GM21529 (cell line): ENCODE measurements at regions not wholly inside any gene's neighbourhood (a gene's known extent, or its start where the extent isn't known, plus 50 kb on each side); places are given as distances from the start of the nearest gene placed in this dataset.

ENCODE experiments used
- ATAC-seq: cut with Tn5 transposase; IDR thresholded peaks from one replicate; pipeline ENCODE4 v1.9.1; 2021; ENCODE audit not compliant: unreplicated experiment

DNA sequence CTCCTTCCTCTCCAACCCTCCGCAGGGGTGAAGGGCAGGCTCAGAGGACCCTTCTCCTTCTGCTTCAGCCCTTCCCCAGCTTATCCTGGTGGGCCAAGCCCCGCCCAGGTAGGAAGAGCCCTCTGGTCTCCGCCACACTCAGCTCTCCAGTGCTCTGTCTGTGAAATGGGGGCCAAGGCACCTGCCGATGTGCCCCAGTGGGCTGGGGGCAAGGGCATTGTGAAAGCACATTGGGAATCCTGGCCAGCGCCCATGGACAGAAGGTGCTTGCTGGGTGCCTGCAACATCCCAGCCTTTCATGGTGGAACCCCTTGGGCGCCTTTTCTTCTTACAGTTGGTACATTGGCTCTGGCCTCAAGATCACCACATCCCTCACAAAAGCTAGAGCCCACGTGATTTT, 150.8 kb downstream of the INHBB start:
- ATAC-seq: no peak

GRCh38 chr2:120497261-120497977, 151.5 kb downstream of the INHBB start:
- ATAC-seq: no peak

GRCh38 chr2:120498121-120498520, 152.2 kb downstream of the INHBB start:
- no peak for ATAC-seq

- no peak for ATAC-seq
Observed at GRCh38 chr2:120498576-120499394, 152.8 kb downstream of the INHBB start.

GRCh38 chr2:120499784-120500495, 154.0 kb downstream of the INHBB start:
- ATAC-seq: no peak

- ATAC-seq: no peak
Observed at GRCh38 chr2:120501591-120501990, 155.7 kb downstream of the INHBB start.

DNA sequence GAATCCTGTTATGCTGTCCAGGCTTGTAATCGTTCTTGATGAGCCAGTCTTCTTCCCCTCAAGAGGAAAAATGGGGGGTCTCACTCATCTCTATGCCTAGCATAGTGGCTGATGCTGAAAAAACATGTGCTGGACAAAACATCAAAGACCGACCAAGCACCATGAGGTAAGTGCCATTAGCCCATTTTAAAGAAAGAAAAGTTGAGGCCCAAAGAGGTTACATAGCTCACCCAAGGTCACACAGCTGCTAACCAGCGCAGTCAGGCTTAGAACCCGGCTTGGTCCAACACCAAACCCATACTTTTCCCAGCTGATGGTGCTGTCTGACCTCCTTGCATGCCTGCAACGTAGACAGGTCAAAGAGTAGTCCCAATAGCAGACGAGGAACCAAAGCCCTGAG, 156.4 kb downstream of the INHBB start:
- ATAC-seq: no peak

- no peak for ATAC-seq
Observed at GRCh38 chr2:120502761-120503160, 156.8 kb downstream of the INHBB start.

DNA sequence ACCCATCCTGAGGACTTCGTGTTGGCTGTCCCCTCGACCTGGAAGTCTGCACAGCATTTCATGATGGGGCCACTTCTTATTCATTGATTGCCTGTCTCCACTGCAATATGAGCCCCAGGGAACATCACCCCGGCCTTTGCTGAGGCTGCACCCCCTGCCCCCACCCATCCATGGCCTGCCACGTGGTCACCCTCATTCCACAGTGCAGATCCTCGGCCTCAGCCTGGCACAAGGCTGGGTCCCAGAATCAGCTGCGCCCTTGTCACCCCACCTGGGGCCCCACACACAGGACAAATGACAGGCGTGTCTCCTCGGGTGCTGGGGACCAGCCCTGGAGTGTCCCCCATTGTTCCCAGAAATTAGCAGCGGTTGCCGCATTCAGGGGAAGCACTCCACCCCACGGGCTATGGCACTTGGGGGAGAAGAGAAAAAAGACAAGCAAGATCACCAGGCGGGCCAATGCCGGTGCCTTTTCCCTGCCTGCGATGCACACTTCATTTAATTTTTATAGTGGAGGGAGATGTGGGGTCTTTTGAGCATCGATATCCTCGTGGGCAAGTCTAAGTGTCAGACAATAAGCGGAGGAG, 157.4 kb downstream of the INHBB start:
- no peak for ATAC-seq

DNA sequence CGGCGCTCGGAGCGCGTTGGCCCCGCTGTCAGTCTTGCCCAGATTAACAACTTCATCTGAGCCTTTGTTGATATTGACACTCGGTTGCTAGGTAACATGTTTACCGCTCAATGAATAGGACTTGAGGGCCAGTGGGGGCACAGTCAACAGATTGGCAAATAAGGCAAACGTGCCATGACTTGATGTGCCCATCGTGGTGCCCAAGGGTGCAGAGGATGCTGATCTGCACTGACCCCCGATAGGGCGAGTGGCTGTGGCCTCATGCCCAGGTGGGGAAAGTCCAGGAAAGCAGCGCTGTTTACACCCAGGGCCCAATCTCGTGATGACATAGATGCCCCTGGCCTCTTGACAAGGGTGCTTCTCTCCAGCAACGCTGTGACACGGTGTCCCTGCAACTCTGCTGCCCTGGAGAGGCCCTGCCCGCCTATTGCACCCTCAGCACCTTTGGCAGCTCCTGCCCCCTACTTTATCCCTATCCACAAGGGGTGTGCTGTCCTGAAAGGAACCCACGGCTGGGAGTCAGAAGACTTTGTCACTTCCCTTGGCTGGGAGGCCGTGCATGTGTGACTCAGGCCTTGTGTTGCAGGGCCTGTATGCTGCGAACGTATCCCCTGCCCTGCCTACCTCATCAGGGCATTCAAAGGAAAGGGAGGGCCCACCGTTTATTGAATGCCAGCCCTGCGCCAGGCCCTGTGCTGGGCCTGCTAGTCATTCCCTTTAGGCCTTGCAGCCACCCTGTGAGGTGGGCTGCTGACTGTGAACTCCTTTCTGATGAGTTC, 158.0 kb downstream of the INHBB start:
- no peak for ATAC-seq

- no peak for ATAC-seq
Observed at GRCh38 chr2:120504936-120505705, 159.2 kb downstream of the INHBB start.

- no peak for ATAC-seq
Observed at GRCh38 chr2:120508567-120509041, 162.7 kb downstream of the INHBB start.

- ATAC-seq: no peak
Observed at GRCh38 chr2:120509213-120509815, 163.4 kb downstream of the INHBB start.

DNA sequence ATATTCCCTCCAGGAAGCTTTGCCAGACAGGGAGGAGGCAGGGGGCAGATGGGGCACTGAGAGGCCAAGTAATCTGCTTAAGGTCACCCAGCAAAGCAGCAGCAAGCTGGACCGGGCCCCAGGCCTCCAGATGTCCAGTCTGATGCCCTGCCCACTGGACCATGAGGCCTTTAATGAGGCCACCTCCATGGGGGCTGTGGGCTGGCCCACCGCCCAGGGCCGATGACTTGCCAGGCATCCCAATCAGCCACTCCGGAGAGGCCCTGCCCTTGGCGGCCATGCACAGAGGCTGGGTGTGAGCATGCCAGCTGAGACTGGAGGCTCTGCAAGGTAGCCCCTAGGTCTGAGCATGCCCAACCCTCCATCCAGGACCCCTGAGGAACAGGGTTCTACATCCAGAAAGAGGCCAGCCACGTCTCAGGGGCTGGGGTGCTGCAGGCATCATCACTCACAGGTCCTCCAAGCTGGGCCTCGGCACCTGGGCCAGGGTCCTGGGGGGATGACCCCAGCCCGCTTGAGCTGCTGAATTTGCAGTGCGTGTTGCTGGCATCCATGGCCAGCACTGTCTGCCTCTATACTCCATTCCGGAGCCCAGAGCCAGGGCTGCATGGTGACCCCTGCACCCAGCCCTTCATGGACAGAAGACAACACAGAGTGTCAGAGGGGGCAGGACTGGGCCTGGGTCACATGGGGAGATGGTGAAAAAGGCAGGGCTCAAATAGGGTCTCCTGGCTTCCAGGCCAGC, 164.2 kb downstream of the INHBB start:
- no peak for ATAC-seq

GRCh38 chr2:120510751-120511395, 164.9 kb downstream of the INHBB start:
- ATAC-seq: no peak

GRCh38 chr2:120511536-120511935, 165.6 kb downstream of the INHBB start:
- no peak for ATAC-seq

GRCh38 chr2:120511947-120512710, 166.2 kb downstream of the INHBB start:
- ATAC-seq: no peak
